Islet of Langerhans (tissue), 1 donor: ENCODE measurements at regions not wholly inside any gene's neighbourhood (a gene's known extent, or its start where the extent isn't known, plus 50 kb on each side); places are given as distances from the start of the nearest gene placed in this dataset.
"Not testable (repeated sequence)": the region's sequence is repeated elsewhere in the genome, so short reads cannot be mapped to it uniquely, and the experiment has no call there.

Experiments used
- FAIRE-seq: peaks from one replicate; lab custom pipeline; 2011; peaks lifted over from hg19 to GRCh38; lab: Jason Lieb, UNC

- no peak for FAIRE-seq
Observed at GRCh38 chr5:124617787-124618186, 128.7 kb downstream of the ZNF608 start.

DNA sequence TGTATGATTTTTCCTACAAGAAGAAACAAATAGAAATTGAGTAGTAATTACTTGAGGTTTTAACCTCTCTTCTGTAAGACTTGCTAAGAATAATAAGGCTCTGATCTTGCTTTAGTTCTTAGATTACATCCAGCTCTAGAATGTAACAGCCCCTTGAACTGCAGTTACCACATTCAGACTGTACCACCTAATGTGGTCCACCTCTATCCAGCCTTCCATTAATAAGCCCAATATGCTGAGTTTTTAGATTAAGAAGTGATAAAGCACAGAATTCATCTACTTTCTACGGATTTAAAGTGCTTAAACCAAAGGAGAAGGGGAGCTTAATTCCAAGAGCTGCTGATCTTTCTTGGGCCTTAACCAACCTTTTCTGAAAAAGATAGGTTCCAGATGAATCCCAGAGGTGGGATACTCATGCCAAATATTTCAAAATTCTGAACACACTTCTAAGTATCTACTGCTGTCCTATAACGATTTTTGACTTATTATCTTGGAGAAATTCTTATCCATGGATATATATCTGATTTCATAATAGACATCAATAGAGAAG is 131.5 kb downstream of the ZNF608 start:
- no peak for FAIRE-seq

GRCh38 chr5:124614105-124614504 is 132.3 kb downstream of the ZNF608 start:
- peak; percentile 45 for FAIRE-seq

GRCh38 chr5:124613273-124613953 is 133.0 kb downstream of the ZNF608 start:
- FAIRE-seq: no peak

DNA sequence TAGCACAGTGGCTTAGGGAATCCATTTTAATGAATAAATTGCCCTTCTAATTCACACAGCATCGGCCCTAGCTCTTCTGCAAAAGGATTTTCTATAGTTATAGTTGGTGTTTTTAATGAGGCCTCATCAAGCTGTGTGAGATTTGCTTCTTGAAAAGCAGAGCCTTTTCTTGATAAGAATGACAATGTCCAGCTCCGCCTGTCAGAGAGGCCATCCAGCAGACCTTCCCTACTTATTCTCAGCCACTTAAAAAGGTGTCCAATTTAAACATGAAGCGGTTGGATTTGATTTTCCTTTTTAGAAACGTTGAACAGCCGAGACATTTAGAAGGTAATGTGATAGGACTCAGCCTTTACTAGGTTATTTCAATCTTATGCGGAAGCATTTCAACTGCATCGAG is 134.4 kb downstream of the ZNF608 start:
- no peak for FAIRE-seq

- not testable (repeated sequence) for FAIRE-seq
Observed at GRCh38 chr5:124611262-124611661, 135.2 kb downstream of the ZNF608 start.

GRCh38 chr5:124609685-124610084 is 136.8 kb downstream of the ZNF608 start:
- FAIRE-seq: not testable (repeated sequence)

GRCh38 chr5:124606543-124606942 is 139.9 kb downstream of the ZNF608 start:
- FAIRE-seq: no peak

DNA sequence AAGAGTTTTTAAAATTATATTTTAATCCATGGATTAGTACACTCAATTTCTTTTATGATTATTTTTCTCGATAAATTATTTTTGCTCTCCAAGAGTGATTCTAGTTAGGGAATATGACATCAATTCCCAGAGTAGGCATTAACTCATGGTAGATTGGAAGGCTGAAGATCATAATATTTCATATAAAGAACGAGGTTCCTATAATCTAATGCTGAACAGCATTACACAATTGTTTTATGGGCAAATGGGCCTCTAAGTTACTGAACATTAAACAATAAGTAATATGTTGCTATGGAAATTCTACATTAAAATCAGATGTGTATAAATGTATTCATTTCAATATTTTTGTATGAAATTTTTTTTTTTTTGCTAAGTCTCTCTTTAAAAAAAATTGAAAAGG is 140.3 kb downstream of the ZNF608 start:
- no peak for FAIRE-seq

DNA sequence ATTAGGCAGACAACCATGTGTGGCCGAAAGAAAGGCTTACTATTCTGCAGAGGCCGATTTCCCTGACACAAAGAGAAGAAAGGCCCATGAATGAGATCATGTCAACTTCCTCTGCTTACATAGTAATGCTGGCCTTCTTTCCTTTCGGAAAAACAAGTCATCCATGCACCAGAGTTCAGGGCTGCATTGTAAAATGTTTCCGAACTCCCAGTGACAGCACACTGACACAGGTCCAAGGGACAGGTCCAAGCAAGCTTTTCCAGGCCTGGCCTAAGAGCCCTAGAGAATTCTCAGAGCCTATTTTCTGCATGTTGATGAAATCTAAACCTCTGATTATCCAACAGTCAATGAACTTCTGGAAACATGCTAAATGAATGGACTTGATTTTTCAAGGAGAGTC is 140.9 kb downstream of the ZNF608 start:
- FAIRE-seq: no peak

DNA sequence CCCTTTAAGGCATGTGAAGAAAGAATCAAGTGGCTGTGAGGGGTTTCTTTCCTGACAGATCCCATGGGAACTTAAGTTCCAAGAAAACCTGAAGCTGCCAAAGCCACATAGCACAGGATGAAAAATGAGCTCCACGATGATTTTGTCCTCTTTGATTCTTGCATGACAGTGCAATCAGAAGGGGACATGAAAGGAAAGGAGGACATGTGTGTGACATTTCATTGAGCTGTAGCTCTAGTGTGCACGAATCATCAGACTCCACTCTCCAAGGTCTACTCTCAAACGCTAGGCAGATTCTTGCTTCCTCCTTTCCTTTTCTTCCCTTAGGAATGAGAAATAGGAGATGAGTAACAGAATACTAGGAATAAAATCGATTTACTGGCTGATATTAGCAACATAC is 142.0 kb downstream of the ZNF608 start:
- FAIRE-seq: no peak

GRCh38 chr5:124602925-124603650 is 143.4 kb downstream of the ZNF608 start:
- peak; percentile 38 for FAIRE-seq

GRCh38 chr5:124599028-124599973 is 147.1 kb downstream of the ZNF608 start:
- FAIRE-seq: peak; percentile 100

DNA sequence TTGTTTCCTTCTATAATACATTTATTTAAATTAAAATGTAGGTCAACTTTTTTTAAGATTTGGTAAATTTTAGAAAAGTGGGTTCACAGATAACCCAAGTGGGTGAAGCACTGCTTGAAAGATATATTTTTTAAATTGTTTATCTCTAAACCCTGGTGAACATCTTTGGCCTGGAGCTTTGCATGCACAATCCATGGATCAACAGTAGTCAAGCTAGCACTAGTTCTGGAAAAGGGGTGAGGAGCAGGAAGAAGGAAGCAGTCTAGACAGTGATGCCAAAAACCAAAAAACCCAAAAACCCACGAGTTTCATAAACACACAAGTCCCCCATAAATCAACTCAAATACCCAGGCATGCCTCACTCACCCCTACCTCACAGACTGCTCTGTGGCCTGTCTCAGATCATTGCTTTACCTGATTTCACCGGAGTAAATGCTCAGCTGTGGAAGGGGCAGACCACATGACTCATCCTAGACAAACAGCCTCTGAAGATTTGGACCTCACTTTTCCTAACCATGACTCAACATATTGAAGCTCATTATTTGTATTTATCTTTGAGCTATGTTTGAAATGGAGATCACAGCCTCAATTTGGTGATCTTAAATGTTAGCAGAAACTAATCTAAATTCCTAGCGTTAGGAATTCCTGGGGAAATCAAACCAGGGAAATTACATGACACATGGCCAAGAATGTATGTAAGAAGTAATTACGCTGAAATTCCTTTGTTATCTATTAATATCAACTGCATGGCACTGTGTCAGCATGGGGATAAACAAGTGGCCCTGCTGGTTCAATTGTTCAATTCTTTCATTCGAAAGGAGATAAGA is 149.6 kb downstream of the ZNF608 start:
- peak; percentile 91 for FAIRE-seq

- no peak for FAIRE-seq
Observed at GRCh38 chr5:124593952-124594351, 152.5 kb downstream of the ZNF608 start.

DNA sequence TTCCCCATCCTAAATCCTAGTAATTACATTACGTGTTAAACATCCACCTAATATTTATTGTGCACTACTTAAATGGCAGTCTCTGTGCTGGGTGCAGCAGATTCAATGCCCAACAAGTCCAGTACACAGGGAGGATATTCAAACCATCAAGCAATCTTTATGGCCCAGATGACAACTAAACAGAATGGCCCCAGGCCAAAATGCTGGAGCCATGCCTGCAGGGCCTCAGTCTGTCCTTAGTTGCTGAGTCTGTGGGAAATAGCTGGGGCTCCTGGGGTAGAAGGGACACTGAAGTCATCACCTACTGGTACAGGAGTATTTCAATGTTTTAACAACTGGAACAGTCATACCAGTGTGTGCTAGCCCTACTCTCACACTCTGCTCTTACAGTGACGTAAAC is 153.5 kb downstream of the ZNF608 start:
- no peak for FAIRE-seq

DNA sequence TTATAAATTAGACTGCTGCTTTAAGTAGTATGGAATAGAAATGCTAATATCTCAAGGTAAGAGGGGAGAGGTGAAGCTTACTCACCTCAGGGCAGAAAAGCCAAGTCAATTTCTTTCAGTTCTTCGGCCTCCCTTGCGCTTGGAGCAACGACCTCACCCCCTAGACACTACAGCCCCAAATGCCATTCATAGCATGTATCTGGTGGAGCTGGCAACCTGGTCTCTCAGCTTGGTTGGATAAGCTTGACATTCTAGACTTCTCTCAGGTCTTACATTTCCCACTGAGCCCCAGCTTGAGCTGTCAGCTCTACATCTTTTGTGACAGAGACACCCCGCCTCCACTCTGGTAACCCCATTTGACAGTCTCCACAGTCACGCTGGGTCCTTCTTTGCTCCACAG is 154.9 kb downstream of the ZNF608 start:
- no peak for FAIRE-seq

DNA sequence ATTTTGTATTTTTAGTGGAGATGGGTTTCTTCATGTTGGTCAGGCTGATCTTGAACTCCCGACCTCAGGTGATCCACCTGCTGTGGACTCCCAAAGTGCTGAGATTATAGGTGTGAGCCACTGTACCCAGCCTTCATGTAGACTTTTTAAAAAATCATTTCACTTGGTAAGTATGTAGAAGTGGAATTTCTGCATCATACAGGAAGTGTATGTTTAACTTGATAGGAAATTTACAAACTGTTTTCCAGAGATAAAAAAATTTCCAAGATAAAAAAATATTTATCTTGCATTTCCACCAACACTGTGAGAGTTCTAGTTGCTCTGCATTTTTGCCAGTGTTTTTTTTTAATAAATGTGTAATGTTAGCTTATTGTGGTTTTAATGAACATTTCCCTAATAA is 155.8 kb downstream of the ZNF608 start:
- FAIRE-seq: no peak

DNA sequence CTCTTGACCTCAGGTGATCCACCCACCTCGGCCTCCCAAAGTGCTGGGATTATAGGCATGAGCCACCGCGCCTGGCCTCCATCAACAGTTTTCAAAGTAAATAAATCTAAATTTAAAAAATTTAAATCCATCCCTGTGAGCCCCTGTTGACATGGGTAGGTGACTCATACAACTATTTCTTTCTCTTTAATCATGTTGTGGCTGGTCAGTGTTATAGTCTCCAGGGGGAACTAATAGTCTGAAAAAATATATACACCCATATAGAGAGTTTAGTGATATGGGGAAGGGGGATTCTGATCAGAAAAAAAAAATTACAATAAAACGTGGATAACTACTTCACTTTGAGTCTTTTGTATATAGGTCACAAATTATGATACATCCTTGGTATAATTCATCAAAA is 159.2 kb downstream of the ZNF608 start:
- FAIRE-seq: no peak

DNA sequence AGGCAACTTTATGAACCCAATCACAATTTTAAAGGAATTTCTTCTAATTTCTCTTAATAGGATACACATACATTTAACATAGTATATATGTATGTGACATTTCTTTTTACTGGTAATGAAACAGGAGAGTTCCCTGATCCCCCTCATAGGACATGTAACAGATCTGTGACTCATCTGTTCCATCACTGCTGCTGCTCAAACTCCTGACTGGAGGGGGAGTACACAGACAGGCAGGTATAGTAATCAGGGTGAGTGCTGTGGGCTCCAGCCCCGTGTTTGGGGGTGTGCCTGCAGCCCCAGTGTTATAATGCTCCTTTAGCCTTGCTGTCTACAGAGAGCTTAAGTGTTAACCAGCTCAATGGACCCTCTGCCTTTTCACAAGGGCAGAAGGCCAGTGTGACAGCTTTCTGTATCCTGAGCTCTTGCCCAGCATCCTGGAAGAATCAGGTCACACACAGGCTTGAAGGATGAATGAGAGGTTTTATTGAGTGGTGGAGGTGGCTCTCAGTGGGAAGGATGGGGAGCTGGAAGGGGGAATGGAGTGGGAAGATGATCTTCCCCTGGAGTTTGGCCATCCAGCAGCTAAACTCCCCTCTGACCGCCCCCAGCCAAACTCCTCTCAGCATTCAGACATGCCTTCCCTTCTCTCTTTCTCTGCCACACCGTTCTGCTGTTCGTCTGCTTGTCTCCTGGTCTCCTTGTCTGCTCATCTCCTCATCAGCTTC is 161.3 kb downstream of the ZNF608 start:
- no peak for FAIRE-seq
